Prostate gland (tissue), 2 donors: ENCODE measurements at regions not wholly inside any gene's neighbourhood (a gene's known extent, or its start where the extent isn't known, plus 50 kb on each side); places are given as distances from the start of the nearest gene placed in this dataset.

Experiments
- POLR2A ChIP-seq: fragments of 450-650 bp; IDR thresholded peaks from one replicate; pipeline ENCODE4 v1.6.1; 2016; ENCODE audit warnings: antibody characterized with exemption, mild to moderate bottlenecking
- TF ChIP-seq, protein P1 (sequence below), 4 experiments: fragments of 200-600 bp in 2 of 4; fragments of 450-650 bp in 2 of 4; sonication (generic) in 2 of 4; IDR thresholded peaks; 1 replicate in 3 of 4; 2 replicates in 1 of 4; pipeline ENCODE4 v1.5.1; 2016 to 2019; ENCODE audit warnings: antibody characterized with exemption in 4 of 4, mild to moderate bottlenecking in 2 of 4, moderate library complexity in 2 of 4

DNA sequence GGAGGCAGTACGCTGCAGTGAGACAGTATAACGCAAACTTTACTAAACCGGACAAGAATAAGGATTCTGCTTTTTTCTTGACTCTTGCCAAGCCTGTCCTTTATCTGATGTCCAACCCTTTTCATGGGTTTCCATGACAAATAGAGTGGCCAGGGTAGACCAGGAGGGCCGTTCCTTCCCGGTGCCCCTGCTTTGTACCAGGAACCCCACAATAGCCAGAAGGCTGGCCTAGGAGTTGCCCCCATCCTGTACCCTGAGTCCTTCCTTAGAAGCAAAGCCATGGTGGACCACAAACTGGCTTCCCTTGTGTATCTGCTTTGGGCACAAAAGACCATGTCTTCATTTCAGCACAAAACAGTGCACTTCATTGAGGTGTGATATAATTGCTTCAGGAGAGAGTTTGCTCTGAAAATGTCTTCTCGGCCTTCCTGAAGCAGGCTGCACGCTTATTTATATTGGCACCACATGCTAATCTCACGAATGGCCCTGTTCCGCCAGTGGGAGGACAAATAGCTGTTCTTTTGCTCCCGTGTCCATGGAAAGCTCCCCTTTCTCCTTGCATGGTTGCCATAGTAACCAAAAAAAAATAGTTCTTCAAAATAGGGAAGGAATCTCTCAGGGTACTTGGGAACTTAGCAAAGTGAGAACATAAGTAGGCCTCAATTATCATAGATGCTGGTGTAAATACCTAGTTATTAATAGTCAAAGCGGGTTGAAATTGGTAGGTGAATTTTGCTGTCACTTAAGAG lies 222.1 kb downstream of the ZIC5 start:
- TF ChIP-seq POLR2A = no peak
- TF ChIP-seq, protein P1, sequence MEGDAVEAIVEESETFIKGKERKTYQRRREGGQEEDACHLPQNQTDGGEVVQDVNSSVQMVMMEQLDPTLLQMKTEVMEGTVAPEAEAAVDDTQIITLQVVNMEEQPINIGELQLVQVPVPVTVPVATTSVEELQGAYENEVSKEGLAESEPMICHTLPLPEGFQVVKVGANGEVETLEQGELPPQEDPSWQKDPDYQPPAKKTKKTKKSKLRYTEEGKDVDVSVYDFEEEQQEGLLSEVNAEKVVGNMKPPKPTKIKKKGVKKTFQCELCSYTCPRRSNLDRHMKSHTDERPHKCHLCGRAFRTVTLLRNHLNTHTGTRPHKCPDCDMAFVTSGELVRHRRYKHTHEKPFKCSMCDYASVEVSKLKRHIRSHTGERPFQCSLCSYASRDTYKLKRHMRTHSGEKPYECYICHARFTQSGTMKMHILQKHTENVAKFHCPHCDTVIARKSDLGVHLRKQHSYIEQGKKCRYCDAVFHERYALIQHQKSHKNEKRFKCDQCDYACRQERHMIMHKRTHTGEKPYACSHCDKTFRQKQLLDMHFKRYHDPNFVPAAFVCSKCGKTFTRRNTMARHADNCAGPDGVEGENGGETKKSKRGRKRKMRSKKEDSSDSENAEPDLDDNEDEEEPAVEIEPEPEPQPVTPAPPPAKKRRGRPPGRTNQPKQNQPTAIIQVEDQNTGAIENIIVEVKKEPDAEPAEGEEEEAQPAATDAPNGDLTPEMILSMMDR (IDR thresholded peaks at IDR 0.05) = no peak
